WERI-Rb-1 (cell line): ENCODE measurements at regions not wholly inside any gene's neighbourhood (a gene's known extent, or its start where the extent isn't known, plus 50 kb on each side); places are given as distances from the start of the nearest gene placed in this dataset.

Experiments
- DNase-seq: peaks from one replicate; pipeline ENCODE4 v3.0.0-alpha.2; 2020
- H3K27ac ChIP-seq: fragments of 250-450 bp; sonication (Bioruptor Pico); 2 replicates; pipeline ENCODE4 v1.5.1; 2020; ENCODE audit warnings: mild to moderate bottlenecking, moderate library complexity
- H3K27me3 ChIP-seq: fragments of 250-450 bp; sonication (Bioruptor Pico); 2 replicates; pipeline ENCODE4 v1.5.1; 2021; ENCODE audit warnings: mild to moderate bottlenecking, low read depth, moderate library complexity; ENCODE audit not compliant: insufficient read depth, severe bottlenecking
- H3K36me3 ChIP-seq: fragments of 250-450 bp; sonication (Bioruptor Pico); 2 replicates; pipeline ENCODE4 v1.5.1; 2020; ENCODE audit warnings: mild to moderate bottlenecking, moderate library complexity
- H3K4me3 ChIP-seq: 2 replicates; pipeline ENCODE4 v1.5.1; 2011; ENCODE audit warnings: low read depth, mild to moderate bottlenecking, control low read depth, low read length
- H3K9me3 ChIP-seq: fragments of 250-450 bp; sonication (Bioruptor Pico); 2 replicates; pipeline ENCODE4 v1.5.1; 2021; ENCODE audit warnings: mild to moderate bottlenecking, moderate library complexity; ENCODE audit not compliant: severe bottlenecking
- CTCF ChIP-seq: IDR thresholded peaks from 2 replicates; pipeline ENCODE4 v1.5.1; 2011; ENCODE audit warnings: low read depth, mild to moderate bottlenecking, control low read depth, inconsistent platforms, low read length

- Histone ChIP-seq H3K4me3 (no peak overlapping the region), H3K27me3 (no peaks in the 10 kb centered on the region), H3K27ac (no peak overlapping the region), H3K9me3 (no peaks in the 10 kb centered on the region), H3K36me3 (no peaks in the 10 kb centered on the region)
- TF ChIP-seq CTCF, result no peak
- DNase-seq, result no peak
Observed at GRCh38 chr7:113292105-113292504, 173.8 kb upstream of the SMIM30 start.

GRCh38 chr7:113291058-113291457 is 172.7 kb upstream of the SMIM30 start:
- Histone ChIP-seq H3K27me3 (no peaks in the 10 kb centered on the region), H3K4me3 (no peak overlapping the region), H3K27ac (no peak overlapping the region), H3K36me3 (no peaks in the 10 kb centered on the region), H3K9me3 (no peaks in the 10 kb centered on the region)
- TF ChIP-seq CTCF, result no peak
- no peak for DNase-seq

- peak; percentile 48 for DNase-seq
- H3K9me3 ChIP-seq, result no peaks in the 10 kb centered on the region
- no peak overlapping the region for H3K27ac ChIP-seq
- peak; percentile 76 for TF ChIP-seq CTCF
- H3K36me3 ChIP-seq, result no peaks in the 10 kb centered on the region
- H3K27me3 ChIP-seq, result no peaks in the 10 kb centered on the region
- H3K4me3 ChIP-seq, result no peak overlapping the region
Observed at GRCh38 chr7:113289140-113289740, 170.9 kb upstream of the SMIM30 start.

- H3K27me3 ChIP-seq, result no peaks in the 10 kb centered on the region
- H3K4me3 ChIP-seq, result no peak overlapping the region
- no peaks in the 10 kb centered on the region for H3K9me3 ChIP-seq
- TF ChIP-seq CTCF, result no peak
- DNase-seq, result no peak
- no peaks in the 10 kb centered on the region for H3K36me3 ChIP-seq
- H3K27ac ChIP-seq, result no peak overlapping the region
Observed at GRCh38 chr7:113285411-113285810, 167.1 kb upstream of the SMIM30 start.

- Histone ChIP-seq H3K27ac (no peak overlapping the region), H3K9me3 (no peaks in the 10 kb centered on the region), H3K27me3 (no peaks in the 10 kb centered on the region), H3K4me3 (no peak overlapping the region), H3K36me3 (no peaks in the 10 kb centered on the region)
- no peak for DNase-seq
- TF ChIP-seq CTCF, result no peak
Observed at GRCh38 chr7:113283861-113284260, 165.5 kb upstream of the SMIM30 start.

GRCh38 chr7:113282875-113283274 is 164.5 kb upstream of the SMIM30 start:
- Histone ChIP-seq H3K4me3 (no peak overlapping the region), H3K27ac (no peak overlapping the region), H3K27me3 (no peaks in the 10 kb centered on the region), H3K9me3 (no peaks in the 10 kb centered on the region), H3K36me3 (no peaks in the 10 kb centered on the region)
- no peak for DNase-seq
- TF ChIP-seq CTCF, result no peak
